Transverse colon (tissue), 4 donors: ENCODE measurements at regions not wholly inside any gene's neighbourhood (a gene's known extent, or its start where the extent isn't known, plus 50 kb on each side); places are given as distances from the start of the nearest gene placed in this dataset.

ENCODE experiments used
- DNase-seq: peaks from one replicate; pipeline ENCODE4 v3.0.0-alpha.2; 2019
- H3K27ac ChIP-seq, 4 donors: fragments of 200-600 bp; sonication (generic); 2 replicates each; pipeline ENCODE4 v1.5.1; 2016 to 2018; ENCODE audit warnings: inconsistent platforms in 4 of 4
- H3K27me3 ChIP-seq: fragments of 200-600 bp; sonication (generic); 2 replicates; pipeline ENCODE4 v1.5.1; 2017; ENCODE audit warnings: inconsistent platforms
- H3K36me3 ChIP-seq, 4 donors: fragments of 200-600 bp; sonication (generic); 2 replicates each; pipeline ENCODE4 v1.5.1; 2017 to 2019; ENCODE audit warnings: inconsistent platforms in 4 of 4
- H3K4me1 ChIP-seq, 4 donors: fragments of 200-600 bp; sonication (generic); 2 replicates each; pipeline ENCODE4 v1.5.1; 2017 to 2020; ENCODE audit warnings: inconsistent platforms in 4 of 4
- H3K4me3 ChIP-seq, 4 donors: fragments of 200-600 bp; sonication (generic); 1 replicate in 1 of 4; 2 replicates in 3 of 4; pipeline versions ENCODE4 v1.5.1 to v1.6.1; 2017 to 2019; ENCODE audit warnings: inconsistent platforms in 4 of 4
- H3K9me3 ChIP-seq, 2 donors: fragments of 200-600 bp; sonication (generic); 2 replicates each; pipeline ENCODE4 v1.5.1; 2017 to 2019; ENCODE audit warnings: inconsistent platforms in 2 of 2
- CTCF ChIP-seq, 5 experiments: fragments of 200-600 bp in 3 of 5; fragments of 450-650 bp in 2 of 5; sonication (generic) in 3 of 5; IDR thresholded peaks; 1 replicate in 2 of 5; 2 replicates in 3 of 5; pipeline ENCODE4 v1.5.1; 2016 to 2017; ENCODE audit warnings: antibody characterized with exemption in 5 of 5, inconsistent platforms in 3 of 5, mild to moderate bottlenecking in 2 of 5, moderate library complexity in 1 of 5
- EP300 ChIP-seq: sonication (generic); formaldehyde crosslinking; IDR thresholded peaks from one replicate; pipeline ENCODE4 v1.6.1; 2017; ENCODE audit warnings: antibody characterized with exemption, low read depth
- POLR2A ChIP-seq: fragments of 450-650 bp; IDR thresholded peaks from one replicate; pipeline ENCODE4 v1.6.1; 2016; ENCODE audit warnings: antibody characterized with exemption, mild to moderate bottlenecking, moderate library complexity
- POLR2AphosphoS5 ChIP-seq, 3 donors: sonication (generic); formaldehyde crosslinking; IDR thresholded peaks; one replicate each; pipeline ENCODE4 v1.6.1; 2016; ENCODE audit warnings: antibody characterized with exemption in 3 of 3
- WGBS, 2 donors: methylation state at CpG; one replicate each; pipeline ENCODE4 v1.1.5; 2018; ENCODE audit warnings: low coverage in 1 of 2; 5-methylcytosine and 5-hydroxymethylcytosine counted together
- in situ Hi-C, 4 donors: fragments of 200-750 bp; cut with MboI; loops; one replicate each; pipeline versions ENCODE4 v1.15.0 to v1.15.1; 2017; ENCODE audit warnings: low sequenced_read_pairs in 3 of 4, low pct_ligation_motif_present in 1 of 4, low pct_unique_long_range_greater_than_20kb in 1 of 4
- intact Hi-C: fragments of 100-400 bp; cut with DNase I; formaldehyde crosslinking; loops from one replicate; pipeline ENCODE4 v1.15.1; 2023; ENCODE audit warnings: low total_unique reads

GRCh38 chr20:11429889-11430519 lies 487.7 kb upstream of the BTBD3 start:
- intact Hi-C loops: no loop called here
- TF ChIP-seq POLR2A (no peak), CTCF (IDR thresholded peaks at IDR 0.05) (no peak), POLR2AphosphoS5 (IDR thresholded peaks at IDR 0.05) (no peak), EP300 (no peak)
- WGBS, 2 donors: 33 to 75% methylated on average over 2 to 5 of the region's 5 CpGs

GRCh38 chr20:11430652-11431051 lies 487.0 kb upstream of the BTBD3 start:
- no peaks in the 10 kb centered on the region for H3K36me3 ChIP-seq
- peaks cover 0 to 3% (median 0%) of the 10 kb centered on the region in 4 donors for H3K4me1 ChIP-seq
- intact Hi-C loops (no loop called here), in situ Hi-C loops (no loop called here)
- WGBS, 2 donors: 50 to 84% methylated on average over 2 to 3 of the region's 3 CpGs
- no peak overlapping the region for H3K27ac ChIP-seq
- H3K9me3 ChIP-seq: no peaks in the 10 kb centered on the region
- no peak for DNase-seq
- TF ChIP-seq EP300 (no peak), POLR2AphosphoS5 (IDR thresholded peaks at IDR 0.05) (no peak), POLR2A (no peak), CTCF (IDR thresholded peaks at IDR 0.05) (no peak)
- no peak overlapping the region for H3K4me3 ChIP-seq
- H3K27me3 ChIP-seq: no peaks in the 10 kb centered on the region

More at GRCh38 chr20:11429889-11430519, 487.7 kb upstream of the BTBD3 start:
- peaks cover 0 to 3% (median 0%) of the 10 kb centered on the region in 4 donors for H3K4me1 ChIP-seq
- H3K27ac ChIP-seq: no peak overlapping the region
- H3K27me3 ChIP-seq: no peaks in the 10 kb centered on the region
- H3K36me3 ChIP-seq: no peaks in the 10 kb centered on the region
- no peak overlapping the region for H3K4me3 ChIP-seq
- in situ Hi-C loops: no loop called here
- no peak for DNase-seq
- H3K9me3 ChIP-seq: no peaks in the 10 kb centered on the region

- H3K27me3 ChIP-seq: no peaks in the 10 kb centered on the region
- TF ChIP-seq CTCF (IDR thresholded peaks at IDR 0.05) (no peak), EP300 (no peak), POLR2AphosphoS5 (IDR thresholded peaks at IDR 0.05) (no peak), POLR2A (no peak)
- DNase-seq: no peak
- intact Hi-C loops (no loop called here), in situ Hi-C loops (no loop called here)
- no peak overlapping the region for H3K27ac ChIP-seq
- no peaks in the 10 kb centered on the region for H3K9me3 ChIP-seq
- H3K4me3 ChIP-seq: no peak overlapping the region
- no peaks in the 10 kb centered on the region for H3K36me3 ChIP-seq
- peaks cover 0 to 3% (median 0%) of the 10 kb centered on the region in 4 donors for H3K4me1 ChIP-seq
- 89 to 90% methylated on average over 1 of the region's 1 CpG for WGBS, 2 donors
Measured at GRCh38 chr20:11431621-11432020, 486.1 kb upstream of the BTBD3 start.

- DNase-seq: no peak
- H3K9me3 ChIP-seq: no peaks in the 10 kb centered on the region
- H3K27me3 ChIP-seq: no peaks in the 10 kb centered on the region
- 40 to 44% methylated on average over 3 of the region's 3 CpGs for WGBS, 2 donors
- intact Hi-C loops: no loop called here
- H3K36me3 ChIP-seq: no peaks in the 10 kb centered on the region
- no peaks in the 10 kb centered on the region for H3K4me1 ChIP-seq
- in situ Hi-C loops: no loop called here
- no peak overlapping the region for H3K27ac ChIP-seq
- H3K4me3 ChIP-seq: no peak overlapping the region
- TF ChIP-seq EP300: no peak
Measured at GRCh38 chr20:11432407-11432806, 485.3 kb upstream of the BTBD3 start.
